GM13977 (cell line): ENCODE measurements at regions not wholly inside any gene's neighbourhood (a gene's known extent, or its start where the extent isn't known, plus 50 kb on each side); places are given as distances from the start of the nearest gene placed in this dataset.

Experiments used
- DNase-seq: peaks from one replicate; pipeline ENCODE4 v3.0.0; 2012; ENCODE audit warnings: low spot score
- in situ Hi-C: fragments of 300-500 bp; cut with MboI; formaldehyde crosslinking; loops from one replicate; pipeline ENCODE4 v1.12.0; 2022; ENCODE audit warnings: low sequenced_read_pairs, low pct_unique_long_range_greater_than_20kb, mixed read lengths, inconsistent platforms; ENCODE audit not compliant: unreplicated experiment
- TF ChIP-seq, protein P1 (sequence below): IDR thresholded peaks from 2 replicates; pipeline ENCODE4 v1.5.1; 2012; ENCODE audit warnings: mild to moderate bottlenecking, control low read depth; ENCODE audit not compliant: insufficient read depth; ENCODE audit errors: extremely low read depth, missing control alignments

DNA sequence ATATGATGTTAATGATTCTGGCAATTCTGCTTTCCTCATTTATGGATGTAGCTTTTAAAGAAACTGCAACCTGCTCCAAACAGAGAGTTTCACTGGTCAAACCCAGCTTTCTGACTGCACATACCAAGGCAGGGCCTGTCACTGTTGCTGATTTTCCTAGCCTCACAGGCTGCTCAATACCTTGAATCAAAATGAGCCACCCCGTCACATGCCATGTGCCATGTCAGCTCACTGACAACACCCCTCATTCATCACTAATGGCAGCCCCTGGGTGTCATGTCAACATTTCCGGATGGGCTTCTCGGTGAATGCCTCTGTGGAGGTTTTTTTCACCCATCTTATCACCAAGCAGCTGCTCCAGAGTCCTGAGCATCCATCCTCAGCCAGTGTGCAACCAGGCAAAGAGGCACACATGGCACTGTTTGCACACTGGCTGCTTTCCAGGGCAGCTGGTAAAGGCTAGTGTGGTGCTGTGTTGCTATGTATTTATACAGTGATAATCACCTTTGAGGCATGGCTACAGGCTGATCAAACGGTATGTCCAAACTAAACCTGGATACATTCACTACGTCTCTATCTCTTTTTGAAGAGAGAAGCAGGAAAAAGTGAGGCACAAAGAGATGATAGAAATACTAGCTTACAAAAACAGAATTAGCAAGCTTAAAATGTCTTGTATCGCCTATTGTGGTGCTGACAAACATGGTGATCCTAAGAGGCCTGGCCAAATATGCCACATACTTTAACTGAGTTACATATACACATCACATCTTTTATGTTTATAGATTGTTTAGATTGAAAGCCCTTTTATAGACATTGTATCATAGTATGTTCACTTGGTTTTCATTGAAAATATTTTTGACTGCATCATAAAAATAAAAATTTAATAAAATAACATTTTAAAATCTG, 94.6 kb upstream of the INPP4B start:
- no peak for DNase-seq
- TF ChIP-seq, protein P1, sequence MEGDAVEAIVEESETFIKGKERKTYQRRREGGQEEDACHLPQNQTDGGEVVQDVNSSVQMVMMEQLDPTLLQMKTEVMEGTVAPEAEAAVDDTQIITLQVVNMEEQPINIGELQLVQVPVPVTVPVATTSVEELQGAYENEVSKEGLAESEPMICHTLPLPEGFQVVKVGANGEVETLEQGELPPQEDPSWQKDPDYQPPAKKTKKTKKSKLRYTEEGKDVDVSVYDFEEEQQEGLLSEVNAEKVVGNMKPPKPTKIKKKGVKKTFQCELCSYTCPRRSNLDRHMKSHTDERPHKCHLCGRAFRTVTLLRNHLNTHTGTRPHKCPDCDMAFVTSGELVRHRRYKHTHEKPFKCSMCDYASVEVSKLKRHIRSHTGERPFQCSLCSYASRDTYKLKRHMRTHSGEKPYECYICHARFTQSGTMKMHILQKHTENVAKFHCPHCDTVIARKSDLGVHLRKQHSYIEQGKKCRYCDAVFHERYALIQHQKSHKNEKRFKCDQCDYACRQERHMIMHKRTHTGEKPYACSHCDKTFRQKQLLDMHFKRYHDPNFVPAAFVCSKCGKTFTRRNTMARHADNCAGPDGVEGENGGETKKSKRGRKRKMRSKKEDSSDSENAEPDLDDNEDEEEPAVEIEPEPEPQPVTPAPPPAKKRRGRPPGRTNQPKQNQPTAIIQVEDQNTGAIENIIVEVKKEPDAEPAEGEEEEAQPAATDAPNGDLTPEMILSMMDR: no peak
- in situ Hi-C loops: no loop called here

DNA sequence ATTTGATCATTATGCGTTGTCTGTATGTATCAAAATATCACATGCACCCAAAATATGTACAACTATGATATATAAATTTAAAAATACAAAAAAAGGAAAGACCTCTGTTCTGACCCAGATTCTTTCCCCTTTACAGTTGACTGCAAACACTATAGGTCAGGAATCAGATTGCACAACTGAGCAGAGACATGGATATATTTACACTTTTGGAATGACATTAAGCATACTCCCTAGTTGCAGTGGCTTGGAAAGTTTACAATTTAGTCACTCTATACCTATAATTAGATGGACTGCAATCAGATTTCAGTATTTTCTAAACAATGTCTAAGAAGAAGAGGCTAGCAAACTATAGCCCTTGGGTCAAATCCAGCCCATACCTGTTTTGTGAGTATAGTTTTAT, 98.5 kb upstream of the INPP4B start:
- DNase-seq: no peak
- in situ Hi-C loops: no loop called here
- TF ChIP-seq, protein P1: no peak

DNA sequence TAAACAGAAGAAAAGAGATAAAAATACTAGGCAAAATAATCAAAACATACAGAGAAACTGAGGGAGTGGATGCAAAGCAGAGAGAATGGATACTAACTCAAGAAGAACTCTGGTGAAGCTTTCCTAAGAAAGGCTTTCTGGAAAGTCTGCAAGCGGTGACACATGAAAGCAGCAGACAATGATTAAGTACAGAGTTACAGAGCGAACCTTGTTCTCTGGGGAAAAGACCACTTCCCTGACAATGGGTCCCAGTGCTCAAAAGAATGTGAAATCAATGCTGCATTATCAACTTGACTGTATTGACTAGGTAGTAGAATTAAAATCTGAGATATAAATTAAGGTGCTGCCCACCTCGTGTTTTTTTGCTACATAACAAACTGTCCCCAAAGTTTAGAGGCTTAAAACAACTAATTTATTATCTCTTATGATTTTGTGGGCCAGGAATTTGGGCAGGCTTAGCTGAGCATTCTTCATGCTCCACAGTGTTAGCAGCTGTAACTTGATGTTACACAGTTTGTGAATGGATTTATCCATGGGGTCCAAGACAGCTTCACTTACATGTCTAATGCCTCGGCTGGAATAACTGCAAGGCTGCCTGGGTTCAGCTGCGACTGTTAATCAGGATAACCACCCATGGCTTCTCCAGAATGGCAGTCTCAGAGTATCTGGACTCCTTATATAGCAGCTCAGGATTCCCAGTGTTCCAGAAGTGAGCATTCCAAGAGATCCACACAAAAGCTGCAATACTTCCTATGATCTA, 106.9 kb upstream of the INPP4B start:
- no peak for DNase-seq
- TF ChIP-seq, protein P1: no peak
- in situ Hi-C loops: no loop called here

DNA sequence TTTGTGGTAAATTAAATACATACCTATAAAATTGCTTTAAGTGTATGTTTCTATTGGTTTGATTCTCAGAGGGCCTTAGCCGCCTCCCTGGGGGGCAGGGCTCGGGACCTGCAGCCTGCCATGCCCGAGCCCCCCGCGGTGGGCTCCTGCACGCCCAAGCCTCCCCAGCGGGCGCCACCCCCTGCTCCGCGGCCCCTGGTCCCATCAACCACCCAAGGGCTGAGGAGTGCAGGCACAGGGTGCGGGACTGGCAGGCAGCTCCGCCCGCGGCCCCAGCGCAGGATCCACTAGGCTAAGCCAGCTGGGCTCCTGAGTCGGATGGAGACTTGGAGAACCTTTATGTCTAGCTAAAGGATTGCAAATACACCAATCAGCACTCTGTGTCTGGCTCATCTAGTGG, 108.3 kb upstream of the INPP4B start:
- no peak for DNase-seq
- in situ Hi-C loops: no loop called here
- TF ChIP-seq, protein P1: no peak

DNA sequence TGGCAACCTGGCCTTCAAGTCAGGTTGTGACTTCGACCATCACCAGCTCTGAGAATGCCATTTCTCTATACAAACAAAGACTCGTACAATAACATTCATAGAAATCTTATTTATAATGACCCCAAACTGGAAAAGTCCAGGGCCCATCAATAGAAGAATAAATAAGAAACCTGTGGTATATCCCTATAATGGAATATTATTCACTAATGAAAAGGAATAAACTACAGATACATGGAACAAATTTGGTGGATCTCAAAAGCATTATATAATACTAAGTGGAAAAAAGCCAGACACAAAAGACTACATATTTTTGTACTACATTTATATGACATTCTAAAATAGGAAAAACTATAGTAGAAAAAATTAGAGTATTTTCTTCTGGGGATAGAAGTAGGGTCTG, 109.4 kb upstream of the INPP4B start:
- DNase-seq: no peak
- in situ Hi-C loops: no loop called here
- TF ChIP-seq, protein P1: no peak

DNA sequence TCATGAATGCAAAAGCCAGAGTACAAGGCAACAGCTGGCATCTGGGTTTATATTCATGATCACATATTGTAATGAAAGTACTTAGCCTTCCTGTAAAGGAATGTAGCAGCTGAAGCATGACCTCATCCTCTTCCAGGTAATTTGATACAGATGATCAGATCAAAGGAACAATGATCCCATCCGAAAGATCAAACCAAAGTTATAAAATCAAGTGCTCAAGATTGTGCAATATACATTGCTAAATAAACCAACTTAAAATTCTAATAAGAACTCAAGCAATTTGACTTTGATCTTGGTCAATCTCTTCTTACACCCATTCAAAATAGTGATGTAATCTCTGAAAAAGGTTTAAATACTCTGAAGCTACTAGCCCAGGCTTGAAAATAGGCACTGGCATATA, 113.1 kb upstream of the INPP4B start:
- DNase-seq: no peak
- in situ Hi-C loops: no loop called here
- TF ChIP-seq, protein P1: no peak
